NCI-H1436 treated with DMSO at 0.1 percent for 48 hours (cell line): ENCODE measurements at regions not wholly inside any gene's neighbourhood (a gene's known extent, or its start where the extent isn't known, plus 50 kb on each side); places are given as distances from the start of the nearest gene placed in this dataset.
"Not testable (repeated sequence)": the region's sequence is repeated elsewhere in the genome, so short reads cannot be mapped to it uniquely, and the experiment has no call there.

Source experiments
- DNase-seq: peaks from one replicate; lab custom pipeline; 2025; lab: John Stamatoyannopoulos, UW

GRCh38 chr13:89215319-89215718, 1544.1 kb downstream of the SLITRK5 start:
- not testable (repeated sequence) for DNase-seq

- DNase-seq, result no peak
Measured at GRCh38 chr13:89217813-89218212, 1546.6 kb downstream of the SLITRK5 start.

GRCh38 chr13:89221557-89222158, 1550.5 kb downstream of the SLITRK5 start:
- no peak for DNase-seq

GRCh38 chr13:89227356-89227755, 1556.2 kb downstream of the SLITRK5 start:
- no peak for DNase-seq

- no peak for DNase-seq
Measured at GRCh38 chr13:89238496-89238895, 1567.3 kb downstream of the SLITRK5 start.

GRCh38 chr13:89239361-89240127, 1568.4 kb downstream of the SLITRK5 start:
- no peak for DNase-seq

GRCh38 chr13:89255844-89256406, 1584.8 kb downstream of the SLITRK5 start:
- DNase-seq, result no peak

GRCh38 chr13:89267734-89268133, 1596.6 kb downstream of the SLITRK5 start:
- no peak for DNase-seq

- DNase-seq, result no peak
Measured at GRCh38 chr13:89269737-89270136, 1598.6 kb downstream of the SLITRK5 start.

- DNase-seq, result no peak
Measured at GRCh38 chr13:89270736-89271135, 1599.6 kb downstream of the SLITRK5 start.

- no peak for DNase-seq
Measured at GRCh38 chr13:89279374-89279773, 1608.2 kb downstream of the SLITRK5 start.

- DNase-seq, result no peak
Measured at GRCh38 chr13:89281331-89281730, 1610.2 kb downstream of the SLITRK5 start.

- no peak for DNase-seq
Measured at GRCh38 chr13:89282241-89282640, 1611.1 kb downstream of the SLITRK5 start.

- DNase-seq, result no peak
Measured at GRCh38 chr13:89287381-89287780, 1616.2 kb downstream of the SLITRK5 start.

GRCh38 chr13:89294115-89294867, 1623.1 kb downstream of the SLITRK5 start:
- DNase-seq, result no peak

GRCh38 chr13:89307278-89307677, 1636.1 kb downstream of the SLITRK5 start:
- DNase-seq, result no peak

GRCh38 chr13:89310943-89311672, 1639.9 kb downstream of the SLITRK5 start:
- DNase-seq, result no peak

GRCh38 chr13:89315287-89315686, 1644.1 kb downstream of the SLITRK5 start:
- no peak for DNase-seq

GRCh38 chr13:89322466-89322865, 1651.3 kb downstream of the SLITRK5 start:
- DNase-seq, result no peak

GRCh38 chr13:89324582-89324981, 1653.4 kb downstream of the SLITRK5 start:
- no peak for DNase-seq

- no peak for DNase-seq
Measured at GRCh38 chr13:89343165-89343564, 1672.0 kb downstream of the SLITRK5 start.

- DNase-seq, result no peak
Measured at GRCh38 chr13:89352384-89352783, 1681.2 kb downstream of the SLITRK5 start.
